SJSA1 (cell line): ENCODE measurements at regions not wholly inside any gene's neighbourhood (a gene's known extent, or its start where the extent isn't known, plus 50 kb on each side); places are given as distances from the start of the nearest gene placed in this dataset.

ENCODE experiments used
- DNase-seq, 2 experiments: peaks; one replicate each; pipeline ENCODE4 v3.0.0-alpha.2; 2015 to 2020; ENCODE audit warnings: low spot score in 2 of 2, low read depth in 1 of 2
- H3K27ac ChIP-seq: fragments of 250-450 bp; sonication (Bioruptor Pico); 2 replicates; pipeline ENCODE4 v1.5.1; 2020; ENCODE audit warnings: mild to moderate bottlenecking, moderate library complexity
- H3K27me3 ChIP-seq: fragments of 250-450 bp; sonication (Bioruptor Pico); replicated peaks from 2 replicates; pipeline ENCODE4 v1.5.1; 2020; ENCODE audit warnings: mild to moderate bottlenecking, moderate library complexity
- H3K36me3 ChIP-seq: fragments of 250-450 bp; sonication (Bioruptor Pico); 2 replicates; pipeline ENCODE4 v1.5.1; 2020; ENCODE audit warnings: mild to moderate bottlenecking
- H3K4me1 ChIP-seq: fragments of 250-450 bp; sonication (Bioruptor Pico); replicated peaks from 2 replicates; pipeline ENCODE4 v1.6.1; 2021; ENCODE audit warnings: mild to moderate bottlenecking
- H3K4me3 ChIP-seq: fragments of 250-450 bp; sonication (Bioruptor Pico); 2 replicates; pipeline ENCODE4 v1.5.1; 2020; ENCODE audit warnings: mild to moderate bottlenecking
- H3K9me3 ChIP-seq: fragments of 250-450 bp; sonication (Bioruptor Pico); replicated peaks from 2 replicates; pipeline ENCODE4 v1.5.1; 2020; ENCODE audit warnings: mild to moderate bottlenecking

DNA sequence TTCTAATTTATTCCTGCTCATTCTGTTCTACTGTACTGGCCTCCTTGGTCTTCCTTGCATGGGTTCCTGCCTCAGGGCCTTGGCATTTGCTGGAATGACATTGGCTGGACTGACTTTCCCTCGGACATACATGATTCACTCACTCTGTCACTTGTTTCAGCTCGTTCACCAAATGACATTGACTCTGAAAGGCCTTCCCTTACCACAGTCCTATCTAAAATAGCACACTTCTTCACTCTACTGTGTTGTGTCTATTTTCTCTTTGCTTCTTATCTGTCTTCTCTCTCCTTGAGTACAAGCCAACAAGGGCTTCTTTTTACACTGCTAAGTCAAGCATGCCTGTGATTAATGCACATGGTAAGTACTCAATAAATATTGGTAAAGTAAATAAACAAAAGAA is 65.6 kb downstream of the SCG2 start:
- H3K4me1 ChIP-seq = peaks cover 9% of the 10 kb centered on the region
- no peak for DNase-seq
- no peak overlapping the region for H3K27ac ChIP-seq
- H3K9me3 ChIP-seq = no peaks in the 10 kb centered on the region
- H3K4me3 ChIP-seq = no peak overlapping the region
- no peaks in the 10 kb centered on the region for H3K27me3 ChIP-seq
- H3K36me3 ChIP-seq = no peaks in the 10 kb centered on the region

DNA sequence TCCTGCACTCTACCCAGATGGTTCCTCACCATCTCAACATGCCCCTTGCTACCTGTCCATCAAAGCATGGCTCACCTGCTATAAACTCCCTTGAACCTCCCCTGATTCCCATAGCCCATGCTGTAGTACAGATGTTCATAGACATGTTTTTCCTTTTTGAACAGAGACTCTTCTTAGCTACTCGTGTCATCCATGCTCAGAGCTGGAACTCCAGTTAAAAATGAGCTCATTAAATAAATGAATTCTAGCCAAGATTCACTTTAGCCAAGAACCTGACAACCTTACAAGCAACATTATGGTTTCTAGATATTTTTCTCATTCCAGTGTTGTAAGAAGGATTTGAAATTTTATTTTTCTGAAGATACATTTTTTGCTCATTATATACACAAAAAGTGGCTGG is 65.0 kb downstream of the SCG2 start:
- no peak for DNase-seq
- H3K27ac ChIP-seq = no peak overlapping the region
- H3K36me3 ChIP-seq = no peaks in the 10 kb centered on the region

DNA sequence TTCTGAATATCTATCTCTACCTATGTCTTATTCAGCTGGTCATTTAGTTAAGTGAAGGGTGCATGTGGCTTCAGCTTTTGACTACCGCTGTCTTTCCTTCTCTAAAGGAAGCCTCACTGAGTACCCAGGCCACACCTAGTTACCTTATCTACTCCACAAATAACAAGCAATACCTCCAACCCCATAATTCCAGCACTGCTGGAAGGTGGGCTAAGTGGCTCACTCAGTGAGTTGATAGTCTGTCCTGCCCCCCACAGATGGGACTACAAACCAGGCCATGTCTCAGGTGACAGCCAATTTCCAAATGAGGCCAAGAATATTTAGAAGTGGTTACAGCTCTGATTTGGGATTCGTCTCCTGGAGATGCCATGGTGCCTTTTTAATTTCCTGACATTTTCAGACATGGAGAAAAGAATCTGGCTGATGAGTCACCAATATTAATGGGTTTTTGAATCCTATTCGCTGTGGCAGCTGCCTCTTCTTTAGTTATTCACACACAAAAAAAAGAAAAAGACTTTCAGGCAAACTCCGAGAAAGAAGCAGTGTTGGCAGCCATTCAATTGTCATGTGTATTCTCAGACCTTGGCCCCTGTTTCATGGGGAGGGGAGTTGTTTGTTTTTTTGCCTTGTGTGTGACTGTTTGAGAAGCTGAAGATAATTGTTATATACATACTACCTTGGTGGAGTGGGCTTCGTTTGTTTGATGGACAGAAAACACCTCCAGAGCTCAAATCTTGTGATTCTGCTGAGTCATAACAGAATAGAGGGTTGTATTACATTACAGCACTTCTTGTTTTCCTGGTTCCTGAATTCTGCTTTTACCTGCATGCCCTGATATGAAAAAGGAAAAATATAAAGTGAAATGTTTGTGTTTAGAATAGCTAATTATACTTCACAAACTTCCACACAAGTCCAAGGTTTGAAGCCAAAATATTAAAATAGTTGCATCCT is 64.2 kb downstream of the SCG2 start:
- no peak overlapping the region for H3K27ac ChIP-seq

More for the DNA sequence above, 65.0 kb downstream of the SCG2 start:
- H3K27me3 ChIP-seq = no peaks in the 10 kb centered on the region
- H3K4me3 ChIP-seq = no peak overlapping the region
- H3K9me3 ChIP-seq = no peaks in the 10 kb centered on the region
- H3K4me1 ChIP-seq = peaks cover 9% of the 10 kb centered on the region

DNA sequence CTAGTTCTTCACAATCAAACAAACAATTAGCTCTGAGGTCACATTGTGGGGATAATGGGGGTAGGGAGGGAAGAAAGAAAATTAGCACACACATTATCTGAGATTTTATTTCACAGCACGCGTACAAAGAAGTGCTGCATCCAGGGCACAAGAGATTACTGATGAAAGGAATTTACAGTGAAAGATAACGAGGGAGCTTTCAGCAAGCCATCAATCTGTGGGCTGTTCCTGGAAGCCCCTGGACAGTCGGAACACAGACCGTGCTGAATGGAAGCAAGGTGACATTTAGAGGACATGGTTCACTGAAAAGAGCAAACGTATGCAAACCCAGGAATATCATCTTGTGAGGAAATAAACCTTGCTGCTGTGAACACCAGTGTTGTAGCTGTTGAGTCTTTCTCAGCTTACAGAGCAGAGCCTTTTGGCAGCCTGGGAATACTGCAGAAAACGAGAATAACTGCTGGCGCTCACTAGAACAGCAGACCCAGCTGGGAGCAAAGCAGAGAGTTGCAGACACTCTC is 63.2 kb downstream of the SCG2 start:
- H3K4me3 ChIP-seq = no peak overlapping the region
- DNase-seq = no peak
- H3K27ac ChIP-seq = no peak overlapping the region
- H3K9me3 ChIP-seq = no peaks in the 10 kb centered on the region
- H3K27me3 ChIP-seq = no peaks in the 10 kb centered on the region
- H3K4me1 ChIP-seq = 0 out of 2 replicates have a peak, but pooled peaks cover 3% of the 10 kb centered on the region
- no peaks in the 10 kb centered on the region for H3K36me3 ChIP-seq

More for the DNA sequence above, 64.2 kb downstream of the SCG2 start:
- Histone ChIP-seq H3K27me3 (no peaks in the 10 kb centered on the region), H3K36me3 (no peaks in the 10 kb centered on the region), H3K9me3 (no peaks in the 10 kb centered on the region), H3K4me1 (0 out of 2 replicates have a peak, but pooled peaks cover 3% of the 10 kb centered on the region), H3K4me3 (no peak overlapping the region)
- DNase-seq = no peak

DNA sequence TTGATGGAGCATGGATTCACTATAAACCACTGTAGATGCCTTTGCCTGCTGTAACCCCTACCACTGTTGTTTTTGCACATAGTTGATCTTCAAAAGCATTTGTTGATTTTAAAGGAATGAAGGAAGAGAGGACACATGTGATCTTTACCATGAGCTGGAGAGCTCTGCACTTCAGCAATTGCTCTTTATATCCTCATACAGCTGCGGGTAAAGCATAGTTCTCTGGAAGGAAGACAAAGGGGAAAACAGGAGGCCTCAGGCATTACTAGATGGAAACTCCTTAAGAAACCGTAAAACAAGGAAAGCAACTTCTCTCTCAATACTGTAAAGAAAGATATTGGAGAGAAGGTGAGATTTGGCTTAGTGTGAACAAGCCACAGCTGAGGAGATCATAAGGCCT is 60.6 kb downstream of the SCG2 start:
- no peak for DNase-seq
- Histone ChIP-seq H3K27me3 (no peaks in the 10 kb centered on the region), H3K4me1 (0 out of 2 replicates have a peak, but pooled peaks cover 3% of the 10 kb centered on the region), H3K9me3 (no peaks in the 10 kb centered on the region), H3K27ac (no peak overlapping the region), H3K36me3 (no peaks in the 10 kb centered on the region), H3K4me3 (no peak overlapping the region)

DNA sequence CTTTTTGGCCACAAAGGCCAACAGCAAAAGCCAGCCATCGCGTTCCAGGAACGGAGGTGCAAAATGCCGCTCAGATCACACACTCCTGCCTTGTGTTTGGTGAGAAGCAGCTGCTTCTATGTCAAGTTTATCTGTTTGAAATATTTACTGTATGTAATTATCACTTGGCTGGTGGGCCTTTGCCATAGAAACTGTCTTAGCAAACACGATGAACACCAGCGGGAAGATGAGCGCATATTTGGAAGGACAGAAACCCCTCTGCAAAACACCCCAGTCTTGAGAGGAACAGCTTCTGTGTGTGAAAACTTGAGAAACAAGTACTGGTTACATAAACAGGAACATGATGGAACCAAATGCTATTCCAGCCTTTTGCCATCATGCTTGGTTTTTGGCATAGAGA is 59.7 kb downstream of the SCG2 start:
- DNase-seq = no peak
- no peaks in the 10 kb centered on the region for H3K9me3 ChIP-seq
- H3K4me1 ChIP-seq = 0 out of 2 replicates have a peak, but pooled peaks cover 3% of the 10 kb centered on the region
- H3K27ac ChIP-seq = no peak overlapping the region
- no peaks in the 10 kb centered on the region for H3K27me3 ChIP-seq
- no peak overlapping the region for H3K4me3 ChIP-seq
- H3K36me3 ChIP-seq = no peaks in the 10 kb centered on the region

DNA sequence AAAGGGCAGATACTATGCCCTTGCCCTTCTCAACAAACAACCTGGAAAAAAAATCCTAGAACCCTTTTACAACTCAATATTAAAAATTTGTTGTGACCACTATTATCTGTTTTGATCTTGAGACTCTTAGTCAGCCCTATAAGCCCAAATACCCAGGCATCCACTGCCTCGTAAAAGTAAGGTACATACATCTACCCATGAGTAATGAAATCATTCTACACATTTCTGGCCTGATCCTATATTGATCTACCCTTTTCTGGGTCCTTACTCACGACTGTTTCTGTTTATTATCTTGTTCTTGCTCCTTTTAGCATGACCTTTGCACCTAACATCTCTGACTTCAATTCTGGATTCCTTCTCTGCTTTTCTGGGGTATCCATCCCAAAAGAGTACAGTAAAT is 56.8 kb downstream of the SCG2 start:
- H3K27me3 ChIP-seq = no peaks in the 10 kb centered on the region
- H3K4me3 ChIP-seq = no peak overlapping the region
- no peak for DNase-seq
- H3K4me1 ChIP-seq = peaks cover 18% of the 10 kb centered on the region
- no peak overlapping the region for H3K27ac ChIP-seq
- no peaks in the 10 kb centered on the region for H3K9me3 ChIP-seq
- no peaks in the 10 kb centered on the region for H3K36me3 ChIP-seq

DNA sequence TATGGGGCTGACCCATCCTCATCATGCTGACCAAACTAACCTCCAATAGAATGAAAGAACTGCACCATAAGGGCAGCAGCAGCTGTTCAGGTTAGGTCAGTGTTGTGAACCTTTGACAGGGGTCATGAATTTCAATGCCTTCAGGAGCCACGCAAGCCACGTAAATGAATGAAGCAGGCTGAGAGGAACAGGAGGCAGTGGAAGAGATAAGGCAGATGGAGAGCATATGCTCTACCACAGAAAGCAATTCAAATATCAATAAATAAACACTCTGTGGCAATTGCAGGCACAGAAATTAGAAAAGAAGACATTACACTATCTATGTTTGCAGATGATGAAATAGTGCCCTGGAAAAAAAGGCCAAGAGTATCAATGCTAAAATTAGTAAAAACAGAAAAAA is 56.3 kb downstream of the SCG2 start:
- H3K27ac ChIP-seq = no peak overlapping the region
- DNase-seq = no peak
- H3K9me3 ChIP-seq = no peaks in the 10 kb centered on the region
- no peaks in the 10 kb centered on the region for H3K36me3 ChIP-seq
- no peaks in the 10 kb centered on the region for H3K27me3 ChIP-seq
- H3K4me3 ChIP-seq = no peak overlapping the region
- peaks cover 18% of the 10 kb centered on the region for H3K4me1 ChIP-seq
